ACC112 (cell line): ENCODE measurements at regions not wholly inside any gene's neighbourhood (a gene's known extent, or its start where the extent isn't known, plus 50 kb on each side); places are given as distances from the start of the nearest gene placed in this dataset.

Experiments
- H2AFZ ChIP-seq: fragments of 200-600 bp; sonication (generic); one replicate; pipeline ENCODE4 v1.6.0; 2017; ENCODE audit warnings: antibody characterized with exemption, low read length; ENCODE audit not compliant: unreplicated experiment
- H3K27ac ChIP-seq: fragments of 200-600 bp; sonication (generic); 2 replicates; pipeline ENCODE4 v1.5.1; 2014; ENCODE audit warnings: low read depth, mild to moderate bottlenecking, antibody characterized with exemption, low read length, moderate library complexity
- H3K27me3 ChIP-seq: fragments of 200-600 bp; sonication (generic); 2 replicates; pipeline ENCODE4 v1.6.1; 2014; ENCODE audit warnings: mild to moderate bottlenecking, antibody characterized with exemption, low read length, moderate library complexity, mixed read lengths; ENCODE audit not compliant: insufficient read depth
- H3K36me3 ChIP-seq: fragments of 200-600 bp; sonication (generic); 2 replicates; pipeline ENCODE4 v1.6.1; 2016; ENCODE audit warnings: mild to moderate bottlenecking, antibody characterized with exemption, low read length, moderate library complexity, mixed read lengths; ENCODE audit not compliant: insufficient read depth
- H3K4me1 ChIP-seq: fragments of 200-600 bp; sonication (generic); one replicate; pipeline ENCODE4 v1.6.1; 2016; ENCODE audit warnings: low read length, mixed read lengths; ENCODE audit not compliant: insufficient read depth, unreplicated experiment, control insufficient read depth
- H3K4me3 ChIP-seq: fragments of 200-600 bp; sonication (generic); 2 replicates; pipeline ENCODE4 v1.5.1; 2014; ENCODE audit warnings: mild to moderate bottlenecking, low read depth, low read length
- H3K79me2 ChIP-seq: fragments of 200-600 bp; sonication (generic); one replicate; pipeline ENCODE4 v1.6.0; 2016; ENCODE audit warnings: low read length; ENCODE audit not compliant: control insufficient read depth, unreplicated experiment, insufficient read depth

DNA sequence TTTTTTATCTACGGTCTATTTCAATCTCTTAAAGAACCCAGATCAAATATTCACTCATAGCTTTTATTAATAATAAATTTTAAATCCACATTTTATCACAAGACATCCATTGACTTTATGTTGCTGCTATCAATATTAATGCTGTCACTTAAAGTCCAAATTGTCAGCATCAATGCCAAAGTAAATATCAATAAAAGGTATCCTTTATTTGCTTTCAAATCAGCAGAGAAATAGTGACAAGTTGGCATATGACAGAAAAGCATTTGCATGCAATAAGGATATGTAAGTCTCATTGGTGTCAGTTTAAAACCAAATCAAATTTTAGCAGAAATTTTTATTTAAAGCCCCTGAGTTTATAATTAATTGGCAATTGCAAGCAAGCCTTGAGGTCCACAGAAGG, 775.4 kb downstream of the ADCYAP1 start:
- Histone ChIP-seq H3K36me3 (no peaks in the 10 kb centered on the region), H3K27ac (no peak overlapping the region), H3K27me3 (no peaks in the 10 kb centered on the region), H3K4me3 (no peak overlapping the region), H3K4me1 (no peaks in the 10 kb centered on the region), H2AFZ (no peak overlapping the region), H3K79me2 (no peaks in the 10 kb centered on the region)

DNA sequence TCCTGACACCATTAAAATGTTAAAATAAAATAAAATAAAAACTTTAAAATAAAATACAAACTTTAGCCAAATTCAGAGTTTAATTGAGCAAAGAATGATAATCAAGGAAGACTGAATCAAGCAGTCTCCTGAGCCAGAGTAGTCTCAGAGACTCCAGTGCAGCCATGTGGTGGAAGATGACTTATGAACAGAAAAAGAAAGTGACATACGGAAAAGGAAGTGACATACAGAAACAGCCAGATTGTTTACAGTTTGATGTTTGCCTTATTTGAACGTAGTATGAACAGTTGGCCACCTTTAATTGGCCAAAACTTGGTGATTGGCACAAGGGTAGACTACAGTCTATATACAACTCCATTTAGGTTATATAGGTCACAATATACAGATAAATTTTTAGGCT, 787.2 kb downstream of the ADCYAP1 start:
- Histone ChIP-seq H3K27ac (no peak overlapping the region), H2AFZ (no peak overlapping the region), H3K4me3 (no peak overlapping the region), H3K4me1 (no peaks in the 10 kb centered on the region), H3K36me3 (no peaks in the 10 kb centered on the region), H3K27me3 (no peaks in the 10 kb centered on the region), H3K79me2 (no peaks in the 10 kb centered on the region)

DNA sequence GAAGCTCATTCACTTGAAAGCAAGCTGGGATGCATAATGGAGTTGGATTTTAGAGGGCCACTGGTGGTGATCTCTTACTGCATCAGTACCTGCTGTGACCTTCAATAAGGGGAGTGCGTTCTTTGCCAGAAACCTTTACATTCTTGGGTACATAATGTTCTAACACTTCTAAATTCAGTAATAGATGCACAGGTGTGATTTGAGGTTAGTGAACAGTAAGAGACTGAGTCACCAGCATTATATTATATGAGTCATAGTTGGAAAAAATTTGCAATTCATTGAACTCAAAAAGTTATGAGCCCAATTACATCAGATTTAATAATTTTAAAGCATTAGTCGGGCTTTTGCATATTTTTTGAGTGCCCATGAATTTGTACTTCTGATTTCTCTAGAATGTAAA, 803.3 kb downstream of the ADCYAP1 start:
- H3K36me3 ChIP-seq, result no peaks in the 10 kb centered on the region
- H3K27me3 ChIP-seq, result no peaks in the 10 kb centered on the region
- no peaks in the 10 kb centered on the region for H3K79me2 ChIP-seq
- no peaks in the 10 kb centered on the region for H3K4me1 ChIP-seq
- no peak overlapping the region for H2AFZ ChIP-seq
- no peak overlapping the region for H3K27ac ChIP-seq
- no peak overlapping the region for H3K4me3 ChIP-seq

DNA sequence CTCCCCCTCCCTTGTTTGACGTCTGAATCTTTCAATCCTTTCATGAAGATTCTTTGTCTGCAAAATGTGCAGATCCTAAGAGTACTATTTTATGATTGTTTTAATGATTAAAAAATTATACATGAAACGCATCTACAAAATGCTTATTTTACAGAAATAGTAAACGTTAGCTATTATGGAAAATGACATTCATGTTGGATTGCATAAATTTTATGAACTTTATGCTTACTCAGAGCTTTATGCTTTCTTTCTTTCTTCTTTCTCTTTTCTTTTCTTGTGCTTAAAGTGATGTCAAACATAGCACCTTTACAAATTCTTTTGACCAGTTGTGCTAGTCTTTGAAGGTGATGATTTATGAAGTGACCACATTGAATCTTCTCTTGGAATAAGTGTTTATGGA, 805.4 kb downstream of the ADCYAP1 start:
- Histone ChIP-seq H3K79me2 (no peaks in the 10 kb centered on the region), H3K4me1 (no peaks in the 10 kb centered on the region), H3K27me3 (no peaks in the 10 kb centered on the region), H3K36me3 (no peaks in the 10 kb centered on the region), H3K4me3 (no peak overlapping the region), H3K27ac (no peak overlapping the region), H2AFZ (no peak overlapping the region)

DNA sequence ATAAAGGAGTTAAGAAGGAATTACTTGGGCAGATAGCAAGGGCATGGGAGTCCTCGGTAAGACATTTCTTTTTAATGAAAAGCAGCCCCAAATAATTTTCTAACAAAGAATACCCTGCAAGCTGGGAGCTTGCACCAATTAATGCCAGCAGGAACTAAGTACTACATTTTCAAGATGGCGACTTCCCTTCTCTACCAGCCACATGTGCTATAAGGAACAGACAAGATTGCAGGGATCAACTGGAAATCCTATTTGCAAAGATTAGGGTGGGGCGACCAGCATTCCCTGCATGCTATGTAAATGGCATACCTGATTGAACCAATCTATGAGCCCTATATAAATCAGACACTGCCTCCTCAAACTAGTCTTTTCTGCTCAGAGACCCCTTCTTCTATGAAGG, 827.5 kb downstream of the ADCYAP1 start:
- Histone ChIP-seq H3K4me1 (no peaks in the 10 kb centered on the region), H3K27me3 (no peaks in the 10 kb centered on the region), H3K27ac (no peak overlapping the region), H3K36me3 (no peaks in the 10 kb centered on the region), H2AFZ (no peak overlapping the region), H3K79me2 (no peaks in the 10 kb centered on the region), H3K4me3 (no peak overlapping the region)

DNA sequence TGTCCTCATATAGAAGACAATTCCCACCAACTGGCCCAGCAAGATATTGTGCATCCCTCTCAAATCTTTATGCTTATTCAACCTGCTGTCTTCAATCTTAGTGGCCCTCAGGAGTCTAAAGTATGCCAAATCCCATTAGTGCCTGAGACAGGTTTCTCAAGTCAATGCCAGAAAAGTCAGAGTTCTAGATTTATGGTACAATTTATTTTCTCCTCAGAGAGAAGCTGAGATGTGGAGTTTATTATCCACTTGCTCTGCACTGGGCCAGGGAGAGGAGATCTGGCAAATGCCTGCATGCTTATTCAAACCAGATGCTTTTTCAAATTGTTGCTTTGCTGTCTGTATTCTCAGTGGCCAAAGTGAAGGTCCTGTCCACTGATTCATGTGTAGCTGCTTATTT, 825.2 kb downstream of the METTL4 start:
- H3K36me3 ChIP-seq, result no peaks in the 10 kb centered on the region
- H3K4me3 ChIP-seq, result no peak overlapping the region
- no peaks in the 10 kb centered on the region for H3K79me2 ChIP-seq
- H3K27me3 ChIP-seq, result no peaks in the 10 kb centered on the region
- H3K4me1 ChIP-seq, result no peaks in the 10 kb centered on the region
- H3K27ac ChIP-seq, result no peak overlapping the region
- H2AFZ ChIP-seq, result no peak overlapping the region

DNA sequence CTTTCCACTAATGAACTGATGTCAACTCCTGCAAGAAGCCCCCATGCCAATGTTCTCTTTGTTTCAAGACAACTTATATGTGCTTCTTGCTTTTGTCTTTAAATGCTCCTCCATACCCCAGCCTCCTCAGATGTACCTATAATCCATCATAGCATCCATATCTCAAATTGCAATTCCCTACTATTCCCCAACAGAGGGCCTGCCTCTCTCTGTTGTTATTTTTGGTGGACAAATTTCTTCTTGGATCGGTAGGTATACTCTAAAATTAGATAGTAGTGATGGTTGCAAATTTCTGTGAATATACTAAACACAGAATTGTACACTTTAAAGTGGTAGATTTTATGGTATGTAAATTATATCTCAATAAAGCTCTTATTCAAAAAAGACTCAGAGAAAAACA, 820.1 kb downstream of the METTL4 start:
- Histone ChIP-seq H3K4me1 (no peaks in the 10 kb centered on the region), H2AFZ (no peak overlapping the region), H3K36me3 (no peaks in the 10 kb centered on the region), H3K79me2 (no peaks in the 10 kb centered on the region), H3K27ac (no peak overlapping the region), H3K27me3 (no peaks in the 10 kb centered on the region), H3K4me3 (no peak overlapping the region)

DNA sequence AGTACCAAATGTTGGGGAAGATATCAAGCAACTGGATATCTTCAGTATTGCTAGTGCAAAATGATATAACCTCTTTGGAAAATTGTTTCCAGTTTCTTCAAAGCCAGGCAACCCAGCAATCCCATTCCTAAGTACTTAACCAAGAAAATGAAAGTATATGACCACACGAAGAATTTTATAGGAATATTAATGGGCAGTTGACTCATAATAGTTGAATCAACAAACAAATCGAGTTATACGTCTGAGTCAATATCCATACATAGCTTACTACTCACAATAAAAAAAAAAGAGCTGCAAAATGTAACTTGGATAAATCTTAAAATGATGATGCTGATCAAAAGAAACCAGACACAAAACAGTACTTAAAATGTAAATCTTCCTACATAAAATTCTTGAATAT, 810.4 kb downstream of the METTL4 start:
- no peak overlapping the region for H3K27ac ChIP-seq

DNA sequence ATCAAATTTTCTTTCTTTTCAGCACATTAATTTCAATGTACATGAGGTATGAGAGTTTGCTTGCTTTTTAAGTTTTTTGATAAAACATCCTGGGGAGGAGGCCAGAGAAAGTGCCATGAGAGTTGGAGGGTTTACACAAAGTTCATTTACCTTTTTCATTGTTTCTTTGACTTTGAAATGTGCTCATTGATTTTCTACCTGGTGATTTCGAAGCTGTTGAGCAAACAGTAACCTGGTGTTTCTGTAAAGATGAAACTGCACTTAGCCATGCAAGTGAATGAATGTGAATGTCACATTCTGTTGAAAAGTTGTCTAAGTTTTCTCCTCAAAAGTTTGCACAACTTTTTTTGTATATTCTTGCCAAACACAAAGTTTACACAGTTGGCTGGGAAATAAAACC, 797.0 kb downstream of the METTL4 start:
- no peaks in the 10 kb centered on the region for H3K79me2 ChIP-seq
- H3K4me3 ChIP-seq, result no peak overlapping the region
- H2AFZ ChIP-seq, result no peak overlapping the region
- no peak overlapping the region for H3K27ac ChIP-seq
- H3K36me3 ChIP-seq, result no peaks in the 10 kb centered on the region
- H3K27me3 ChIP-seq, result no peaks in the 10 kb centered on the region
- H3K4me1 ChIP-seq, result no peaks in the 10 kb centered on the region

More for the DNA sequence above, 810.4 kb downstream of the METTL4 start:
- Histone ChIP-seq H3K4me3 (no peak overlapping the region), H3K36me3 (no peaks in the 10 kb centered on the region), H3K27me3 (no peaks in the 10 kb centered on the region), H3K79me2 (no peaks in the 10 kb centered on the region), H3K4me1 (no peaks in the 10 kb centered on the region), H2AFZ (no peak overlapping the region)

DNA sequence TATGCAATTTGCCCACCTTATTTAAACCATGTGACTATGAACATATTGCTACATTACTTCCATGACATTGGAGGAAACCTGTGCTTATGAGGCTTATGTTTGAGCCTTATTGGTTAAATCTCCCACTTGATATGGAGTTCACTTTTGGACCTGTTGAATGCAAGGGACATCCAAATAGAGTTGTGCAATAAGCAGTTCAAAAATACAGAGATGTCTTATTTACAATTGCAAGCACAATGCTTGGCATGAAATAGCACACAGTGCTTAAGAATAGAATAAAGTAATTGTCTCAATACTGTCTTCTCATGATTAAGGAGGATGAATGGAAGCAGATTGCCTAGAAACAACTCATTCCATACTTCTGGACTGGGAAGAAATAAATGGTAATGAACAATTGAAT, 793.5 kb downstream of the METTL4 start:
- Histone ChIP-seq H3K4me3 (no peak overlapping the region), H3K27me3 (no peaks in the 10 kb centered on the region), H3K4me1 (no peaks in the 10 kb centered on the region), H2AFZ (no peak overlapping the region), H3K36me3 (no peaks in the 10 kb centered on the region), H3K27ac (no peak overlapping the region), H3K79me2 (no peaks in the 10 kb centered on the region)

DNA sequence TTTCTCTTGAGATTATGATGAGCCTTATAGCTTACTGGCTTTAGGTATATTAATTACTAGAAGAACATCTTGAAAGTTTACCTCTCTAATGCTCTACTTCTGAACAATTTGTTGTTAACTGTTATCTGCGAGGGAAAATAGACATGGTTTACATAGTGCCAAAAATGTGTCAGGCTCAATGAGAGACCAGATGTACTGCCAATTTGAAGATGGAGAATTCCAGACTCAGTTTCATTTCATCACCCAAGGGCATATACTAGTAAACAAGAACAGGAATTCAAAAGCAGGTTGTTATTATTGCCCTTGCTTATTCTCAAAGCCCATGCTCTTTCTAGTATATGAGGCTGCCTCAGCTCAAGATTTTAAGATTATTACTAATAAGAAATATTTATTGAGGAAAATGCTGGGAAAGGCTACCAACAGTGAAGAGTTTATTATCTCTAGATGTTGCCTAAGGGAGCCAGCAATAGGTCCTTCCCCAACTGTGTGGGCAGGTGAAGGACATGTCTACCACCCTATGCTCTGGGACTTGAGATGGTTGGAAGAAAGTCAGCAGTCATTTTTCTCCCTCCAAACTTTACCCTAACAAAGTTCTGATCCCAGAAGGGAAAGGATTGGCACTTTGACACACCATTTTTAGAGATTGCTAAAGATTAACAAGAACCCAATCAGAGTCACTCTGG, 792.7 kb downstream of the METTL4 start:
- no peak overlapping the region for H2AFZ ChIP-seq
- H3K79me2 ChIP-seq, result no peaks in the 10 kb centered on the region

More for the DNA sequence above, 792.7 kb downstream of the METTL4 start:
- Histone ChIP-seq H3K4me1 (no peaks in the 10 kb centered on the region), H3K27me3 (no peaks in the 10 kb centered on the region), H3K36me3 (no peaks in the 10 kb centered on the region), H3K27ac (no peak overlapping the region), H3K4me3 (no peak overlapping the region)
